ENCODE measurements at regions not wholly inside any gene's neighbourhood (a gene's known extent, or its start where the extent isn't known, plus 50 kb on each side); places are given as distances from the start of the nearest gene placed in this dataset.
A peak's percentile ranks its signal among the peaks of the same experiment; 100 is the strongest.

DNA sequence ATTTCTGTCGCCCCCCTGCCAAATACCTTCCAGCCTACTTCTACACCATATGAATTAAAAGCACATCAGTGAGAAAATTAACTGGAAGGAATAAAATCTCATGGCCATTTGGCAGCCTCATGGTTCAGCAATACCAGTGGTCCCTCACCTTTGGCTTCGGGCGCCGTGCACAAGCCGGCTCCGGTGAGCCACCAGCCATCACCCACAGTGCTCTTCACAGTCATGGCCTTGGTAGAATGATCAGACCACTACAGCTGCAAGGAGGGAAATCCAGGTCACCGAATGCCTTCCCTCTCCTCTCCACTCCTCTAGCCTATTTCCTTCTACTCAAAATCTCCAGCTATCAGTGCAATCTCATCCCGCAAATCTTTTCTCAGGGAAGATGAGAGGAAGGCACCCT, 239.1 kb downstream of the C1D start:
- DNase-seq: no peak
- Mint-ChIP-seq H3K4me1 (peaks cover 20 to 37% of the 10 kb centered on the region in 2 donors), H3K4me3 (no peak overlapping the region), H3K27me3 (ENCODE audit: low read depth in 2 of 2) (no peaks in the 10 kb centered on the region), H3K27ac (no peak overlapping the region), H3K36me3 (no peaks in the 10 kb centered on the region), H3K9me3 (no peaks in the 10 kb centered on the region)
- no peak overlapping the region for H3K27ac ChIP-seq (ENCODE audit: low read length)
- no peaks in the 10 kb centered on the region for H3K27me3 ChIP-seq (ENCODE audit: control insufficient read depth, insufficient read depth, low read length)
- ATAC-seq: no peak
- H3K9me3 ChIP-seq (ENCODE audit: control insufficient read depth, insufficient read depth, low read length): no peaks in the 10 kb centered on the region
- H3K4me3 ChIP-seq (ENCODE audit: low read length): no peak overlapping the region
- intact Hi-C loops (cut with micrococcal nuclease): no loop called here
- H3K4me1 ChIP-seq (ENCODE audit: control insufficient read depth, insufficient read depth, low read length): no peaks in the 10 kb centered on the region
- 97% methylated on average over 8 of the region's 8 CpGs for WGBS (ENCODE audit: insufficient coverage)
- TF ChIP-seq, protein P1, sequence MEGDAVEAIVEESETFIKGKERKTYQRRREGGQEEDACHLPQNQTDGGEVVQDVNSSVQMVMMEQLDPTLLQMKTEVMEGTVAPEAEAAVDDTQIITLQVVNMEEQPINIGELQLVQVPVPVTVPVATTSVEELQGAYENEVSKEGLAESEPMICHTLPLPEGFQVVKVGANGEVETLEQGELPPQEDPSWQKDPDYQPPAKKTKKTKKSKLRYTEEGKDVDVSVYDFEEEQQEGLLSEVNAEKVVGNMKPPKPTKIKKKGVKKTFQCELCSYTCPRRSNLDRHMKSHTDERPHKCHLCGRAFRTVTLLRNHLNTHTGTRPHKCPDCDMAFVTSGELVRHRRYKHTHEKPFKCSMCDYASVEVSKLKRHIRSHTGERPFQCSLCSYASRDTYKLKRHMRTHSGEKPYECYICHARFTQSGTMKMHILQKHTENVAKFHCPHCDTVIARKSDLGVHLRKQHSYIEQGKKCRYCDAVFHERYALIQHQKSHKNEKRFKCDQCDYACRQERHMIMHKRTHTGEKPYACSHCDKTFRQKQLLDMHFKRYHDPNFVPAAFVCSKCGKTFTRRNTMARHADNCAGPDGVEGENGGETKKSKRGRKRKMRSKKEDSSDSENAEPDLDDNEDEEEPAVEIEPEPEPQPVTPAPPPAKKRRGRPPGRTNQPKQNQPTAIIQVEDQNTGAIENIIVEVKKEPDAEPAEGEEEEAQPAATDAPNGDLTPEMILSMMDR (IDR thresholded peaks at IDR 0.05): no peak
- H3K36me3 ChIP-seq (ENCODE audit: control insufficient read depth, insufficient read depth, low read length): no peaks in the 10 kb centered on the region

DNA sequence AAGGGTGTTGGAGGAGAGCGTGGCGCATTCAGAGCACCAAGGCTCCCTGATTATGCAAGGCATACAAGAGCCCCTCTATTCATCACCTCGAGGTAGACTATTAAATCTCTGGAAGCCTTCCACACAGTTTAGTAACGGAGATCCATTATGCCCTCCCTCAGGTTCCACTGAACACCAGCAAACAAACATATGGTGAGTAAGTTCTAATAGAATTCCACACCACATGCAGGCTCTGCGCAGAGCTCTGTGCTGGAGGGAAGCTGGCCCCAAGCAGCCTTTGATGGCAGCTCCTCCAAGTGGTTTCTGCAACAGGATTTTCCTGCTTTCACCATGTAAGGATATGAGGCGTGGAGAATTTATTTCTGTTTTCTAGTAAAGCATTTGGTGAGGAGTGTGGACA, 238.6 kb downstream of the C1D start:
- H3K4me3 Mint-ChIP-seq: no peak overlapping the region
- TF ChIP-seq, protein P1 (IDR thresholded peaks at IDR 0.05): no peak

DNA sequence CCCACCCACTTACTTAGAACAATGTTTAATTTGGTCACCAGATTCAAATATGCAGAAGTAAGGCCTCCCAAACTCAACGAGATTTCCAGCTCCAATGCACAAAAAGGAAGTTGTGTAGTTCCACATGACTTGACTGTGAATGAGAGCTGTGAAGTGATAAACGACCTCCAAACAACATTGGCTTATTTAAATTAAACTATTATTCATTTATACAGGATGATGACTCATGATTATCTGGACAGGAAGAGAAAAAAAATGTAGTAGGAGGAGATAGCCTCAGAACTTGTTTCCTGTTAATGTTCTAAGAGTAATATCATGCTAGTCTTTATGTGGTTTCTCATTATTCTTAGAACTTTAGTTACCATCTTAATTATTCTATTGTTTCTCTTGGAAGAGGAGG, 237.3 kb downstream of the C1D start:
- Mint-ChIP-seq H3K27me3 (ENCODE audit: low read depth in 2 of 2) (no peaks in the 10 kb centered on the region), H3K36me3 (no peaks in the 10 kb centered on the region), H3K27ac (peak overlapping the region; percentile 65 to 73), H3K4me1 (peaks cover 20 to 37% of the 10 kb centered on the region in 2 donors), H3K4me3 (peak overlapping the region; percentile 60), H3K9me3 (no peaks in the 10 kb centered on the region)
- Histone ChIP-seq H3K4me1 (ENCODE audit: control insufficient read depth, insufficient read depth, low read length) (no peaks in the 10 kb centered on the region), H3K27me3 (ENCODE audit: control insufficient read depth, insufficient read depth, low read length) (no peaks in the 10 kb centered on the region), H3K36me3 (ENCODE audit: control insufficient read depth, insufficient read depth, low read length) (no peaks in the 10 kb centered on the region), H3K27ac (ENCODE audit: low read length) (no peak overlapping the region), H3K9me3 (ENCODE audit: control insufficient read depth, insufficient read depth, low read length) (no peaks in the 10 kb centered on the region), H3K4me3 (ENCODE audit: low read length) (no peak overlapping the region)
- no peak for DNase-seq
- intact Hi-C loops (cut with micrococcal nuclease): no loop called here
- peak in 2 of 3 donors; percentile 42 to 57 for ATAC-seq
- WGBS (ENCODE audit: insufficient coverage): no CpG with 5 or more reads among the region's 2 CpGs
- TF ChIP-seq, protein P1 (IDR thresholded peaks at IDR 0.05): no peak

More for the DNA sequence above, 238.6 kb downstream of the C1D start:
- no peak overlapping the region for H3K27ac Mint-ChIP-seq
- H3K36me3 Mint-ChIP-seq: no peaks in the 10 kb centered on the region
- no peak for ATAC-seq
- Histone ChIP-seq H3K27me3 (ENCODE audit: control insufficient read depth, insufficient read depth, low read length) (no peaks in the 10 kb centered on the region), H3K4me1 (ENCODE audit: control insufficient read depth, insufficient read depth, low read length) (no peaks in the 10 kb centered on the region), H3K36me3 (ENCODE audit: control insufficient read depth, insufficient read depth, low read length) (no peaks in the 10 kb centered on the region), H3K27ac (ENCODE audit: low read length) (no peak overlapping the region), H3K4me3 (ENCODE audit: low read length) (no peak overlapping the region), H3K9me3 (ENCODE audit: control insufficient read depth, insufficient read depth, low read length) (no peaks in the 10 kb centered on the region)
- H3K4me1 Mint-ChIP-seq: peaks cover 20 to 37% of the 10 kb centered on the region in 2 donors
- H3K9me3 Mint-ChIP-seq: no peaks in the 10 kb centered on the region
- H3K27me3 Mint-ChIP-seq (ENCODE audit: low read depth in 2 of 2): no peaks in the 10 kb centered on the region
- WGBS (ENCODE audit: insufficient coverage): 96% methylated on average over 5 of the region's 6 CpGs
- intact Hi-C loops (cut with micrococcal nuclease): no loop called here
- no peak for DNase-seq

DNA sequence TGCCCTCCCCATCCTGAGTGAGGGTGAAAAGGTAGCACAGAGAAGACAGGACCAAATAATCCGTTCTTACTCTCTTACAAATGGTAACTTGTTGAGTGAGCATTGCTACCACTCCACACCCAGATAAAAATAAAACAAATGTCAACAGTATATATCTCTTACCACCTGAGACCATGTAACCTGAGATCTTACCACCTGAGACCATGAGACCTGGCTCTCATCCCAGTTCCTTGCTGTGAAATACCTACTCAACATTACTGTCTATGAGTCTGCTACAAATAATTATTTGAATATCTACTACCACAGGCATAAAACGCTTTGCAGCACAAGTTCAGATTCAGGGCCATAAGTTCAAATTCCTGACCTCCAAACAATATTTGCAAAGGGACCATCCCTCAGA, 234.7 kb downstream of the C1D start:
- TF ChIP-seq, protein P1 (IDR thresholded peaks at IDR 0.05): no peak
- WGBS (ENCODE audit: insufficient coverage): 48% methylated on average over 2 of the region's 2 CpGs
- Mint-ChIP-seq H3K27me3 (ENCODE audit: low read depth in 2 of 2) (no peaks in the 10 kb centered on the region), H3K27ac (no peak overlapping the region), H3K36me3 (no peaks in the 10 kb centered on the region), H3K9me3 (no peaks in the 10 kb centered on the region), H3K4me1 (peaks cover 20 to 33% of the 10 kb centered on the region in 2 donors), H3K4me3 (no peak overlapping the region)
- H3K4me1 ChIP-seq (ENCODE audit: control insufficient read depth, insufficient read depth, low read length): no peaks in the 10 kb centered on the region
- H3K36me3 ChIP-seq (ENCODE audit: control insufficient read depth, insufficient read depth, low read length): no peaks in the 10 kb centered on the region
- no peak overlapping the region for H3K27ac ChIP-seq (ENCODE audit: low read length)
- no peak overlapping the region for H3K4me3 ChIP-seq (ENCODE audit: low read length)
- no peaks in the 10 kb centered on the region for H3K27me3 ChIP-seq (ENCODE audit: control insufficient read depth, insufficient read depth, low read length)
- intact Hi-C loops (cut with micrococcal nuclease): no loop called here
- H3K9me3 ChIP-seq (ENCODE audit: control insufficient read depth, insufficient read depth, low read length): no peaks in the 10 kb centered on the region
- ATAC-seq: no peak
- DNase-seq: no peak

All from natural killer cell (primary cell).